H4 (cell line): ENCODE measurements at regions not wholly inside any gene's neighbourhood (a gene's known extent, or its start where the extent isn't known, plus 50 kb on each side); places are given as distances from the start of the nearest gene placed in this dataset.
A peak's percentile ranks its signal among the peaks of the same experiment; 100 is the strongest.
"Not testable (repeated sequence)": the region's sequence is repeated elsewhere in the genome, so short reads cannot be mapped to it uniquely, and the experiment has no call there.

ENCODE experiments used
- DNase-seq: peaks from one replicate; pipeline ENCODE4 v3.0.0-alpha.2; 2015; ENCODE audit warnings: low spot score

DNA sequence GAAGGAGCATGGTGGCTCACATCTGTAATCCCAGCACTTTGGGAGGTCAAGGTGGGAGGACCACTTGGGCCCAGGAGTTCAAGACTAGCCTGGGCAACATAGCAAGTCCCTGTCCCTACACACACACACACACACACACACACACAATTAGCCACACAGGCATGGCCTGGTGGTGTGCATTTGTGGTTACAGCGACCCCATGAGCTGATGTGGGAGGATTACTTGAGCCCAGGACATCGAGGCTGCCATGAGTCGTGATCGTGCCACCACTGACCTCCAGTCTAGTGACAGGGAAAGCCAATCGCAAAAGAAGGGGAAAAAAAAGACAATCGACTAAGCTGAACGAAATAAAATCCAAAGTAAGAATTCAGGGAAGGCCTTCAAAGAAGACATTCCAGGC is 67.9 kb downstream of the TBX3 start:
- no peak for DNase-seq

DNA sequence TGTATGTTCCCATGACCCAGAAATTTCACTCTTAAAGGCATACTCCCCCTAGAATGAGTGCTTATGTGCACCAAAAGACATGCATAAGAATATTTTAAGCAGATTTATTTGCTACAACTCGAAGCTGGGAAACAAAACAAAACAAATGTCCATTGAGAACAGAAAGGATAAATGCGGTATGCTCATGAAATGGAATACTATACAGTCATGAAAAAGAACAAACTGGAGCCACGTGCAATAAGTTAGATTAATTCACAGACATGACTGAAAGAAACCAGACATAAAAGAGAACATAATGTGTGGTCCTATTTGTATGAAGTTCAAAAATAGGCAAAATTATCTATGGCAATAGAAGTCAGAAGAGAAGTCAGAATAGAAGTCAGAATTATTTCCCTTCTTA is 69.9 kb downstream of the TBX3 start:
- no peak for DNase-seq

DNA sequence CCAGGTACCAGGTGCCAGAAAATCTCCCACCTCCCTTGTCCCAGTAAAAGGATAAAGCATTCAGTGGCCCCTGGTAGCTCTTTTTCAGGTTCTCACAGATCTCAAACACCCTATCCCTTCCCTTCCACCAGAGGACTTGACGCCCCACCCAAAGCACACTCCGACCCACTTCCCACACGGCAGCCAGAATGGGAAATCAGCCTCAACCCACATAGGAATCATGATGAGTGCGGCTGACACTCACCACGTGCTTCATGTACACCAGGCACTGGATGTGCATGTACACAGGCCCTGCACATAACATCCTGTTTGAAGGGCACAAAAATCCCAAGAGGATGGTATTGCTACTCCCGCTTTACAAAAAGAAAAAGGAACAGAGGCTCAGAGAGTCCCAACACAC is 71.9 kb downstream of the TBX3 start:
- no peak for DNase-seq

DNA sequence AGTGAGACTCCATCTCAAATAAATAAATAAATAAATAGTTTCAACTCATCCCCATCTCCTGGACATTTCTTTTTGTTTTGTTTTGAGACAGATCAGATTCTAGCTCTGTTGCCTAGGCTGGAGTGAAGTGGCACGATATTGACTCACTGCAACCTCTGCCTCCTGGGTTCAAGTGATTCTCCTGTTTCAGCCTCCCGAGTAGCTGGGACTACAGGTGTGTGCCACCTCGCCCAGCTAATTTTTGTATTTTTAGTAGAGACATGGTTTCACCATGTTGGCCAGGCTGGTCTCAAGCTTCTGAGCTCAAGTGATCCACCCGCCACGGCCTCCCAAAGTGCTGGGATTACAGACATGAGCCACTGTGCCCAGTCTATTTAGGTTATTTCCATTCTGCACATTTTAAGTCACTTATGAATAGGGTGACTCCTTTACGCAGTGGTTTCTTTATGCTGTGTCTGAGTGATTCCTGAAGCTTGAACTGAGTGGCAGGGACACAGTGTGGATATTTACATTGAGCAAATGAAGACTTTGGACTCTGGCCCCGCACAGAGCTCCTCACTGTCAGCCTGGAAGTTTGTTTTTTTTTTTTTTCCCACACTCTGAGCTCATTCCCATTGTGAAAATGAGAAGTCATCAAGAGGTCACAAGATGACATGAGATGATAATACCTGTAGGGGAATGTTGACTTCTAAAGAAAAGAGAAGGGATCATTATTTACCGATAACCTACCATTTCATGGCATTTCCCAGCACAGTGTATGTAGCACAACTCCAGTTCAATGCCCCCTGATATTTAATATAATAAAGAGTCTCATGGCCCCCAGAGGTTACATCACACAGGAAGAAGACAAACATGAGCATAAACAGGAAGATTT is 72.6 kb downstream of the TBX3 start:
- no peak for DNase-seq

DNA sequence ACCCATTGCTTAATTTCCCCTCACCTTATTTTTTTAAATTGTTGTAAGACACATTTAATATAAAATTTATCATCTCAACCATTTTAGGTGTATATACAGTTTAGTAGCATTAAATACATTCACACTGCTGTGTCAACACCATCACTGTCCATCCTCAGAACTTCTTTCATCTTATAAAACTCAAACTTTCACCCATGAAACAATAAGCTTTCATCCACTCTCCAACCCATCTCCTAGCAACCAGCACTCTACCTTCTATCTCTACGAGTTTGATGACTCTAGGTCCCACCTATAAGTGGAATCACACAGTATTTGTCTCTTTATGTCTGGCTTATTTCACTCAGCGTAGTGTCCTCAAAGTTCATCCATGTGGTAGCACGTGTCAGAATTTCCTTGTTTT is 75.5 kb downstream of the TBX3 start:
- DNase-seq, result no peak

DNA sequence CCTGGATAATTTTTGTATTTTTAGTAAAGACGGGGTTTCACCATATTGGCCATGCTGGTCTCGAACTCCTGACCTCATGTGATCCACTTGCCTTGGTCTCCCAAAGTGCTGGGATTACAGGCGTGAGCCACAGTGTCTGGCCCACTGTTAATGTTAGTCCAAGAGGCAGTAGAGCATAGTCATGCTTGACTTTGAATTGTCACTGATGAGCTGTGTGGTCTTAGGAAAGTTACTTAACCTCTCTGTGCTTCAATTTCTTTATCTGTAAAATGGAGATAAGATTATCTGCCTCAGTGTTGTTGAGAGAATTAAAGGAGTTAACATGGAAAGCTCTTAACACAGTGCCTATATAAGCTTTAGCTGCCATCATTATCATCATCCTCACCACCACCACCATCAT is 78.1 kb downstream of the TBX3 start:
- DNase-seq, result no peak

DNA sequence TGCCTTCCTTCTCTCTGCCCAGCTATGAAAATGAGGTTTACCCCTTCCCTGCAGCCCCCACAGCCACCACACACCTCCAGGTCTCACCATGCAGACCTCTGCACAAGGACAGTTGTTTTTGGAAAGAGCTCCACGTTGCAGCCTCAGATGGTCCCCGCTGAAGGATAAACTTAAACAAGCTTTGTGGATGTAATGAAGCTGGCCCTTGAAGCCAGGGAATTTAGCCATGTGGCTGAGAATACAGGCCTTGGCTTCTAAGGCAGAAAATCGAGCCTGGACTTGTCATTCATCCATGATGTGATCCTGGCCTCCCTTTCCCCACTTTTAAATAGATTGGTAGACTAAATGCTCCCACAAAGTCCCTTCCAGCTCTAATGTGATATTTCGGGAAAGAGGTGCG is 79.4 kb downstream of the TBX3 start:
- DNase-seq, result no peak

DNA sequence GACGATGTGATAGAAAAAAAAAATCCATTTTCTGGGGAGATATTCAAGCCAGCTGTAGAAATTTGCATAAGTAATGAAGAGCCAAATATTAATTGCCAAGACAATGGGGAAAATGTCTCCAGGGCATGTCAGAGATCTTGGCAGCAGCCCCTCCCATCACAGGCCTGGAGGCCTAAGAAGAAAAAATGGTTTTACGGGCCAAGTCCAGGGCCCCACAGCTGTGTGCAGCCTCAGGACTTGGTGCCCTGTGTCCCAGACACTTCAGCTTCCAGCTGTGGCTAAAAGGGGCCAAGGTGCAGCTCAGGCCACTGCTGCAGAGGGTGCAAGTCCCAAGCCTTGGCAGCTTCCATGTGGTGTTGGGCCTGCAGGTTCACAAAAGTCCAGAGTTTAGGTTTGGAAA is 83.4 kb downstream of the TBX3 start:
- DNase-seq, result not testable (repeated sequence)

DNA sequence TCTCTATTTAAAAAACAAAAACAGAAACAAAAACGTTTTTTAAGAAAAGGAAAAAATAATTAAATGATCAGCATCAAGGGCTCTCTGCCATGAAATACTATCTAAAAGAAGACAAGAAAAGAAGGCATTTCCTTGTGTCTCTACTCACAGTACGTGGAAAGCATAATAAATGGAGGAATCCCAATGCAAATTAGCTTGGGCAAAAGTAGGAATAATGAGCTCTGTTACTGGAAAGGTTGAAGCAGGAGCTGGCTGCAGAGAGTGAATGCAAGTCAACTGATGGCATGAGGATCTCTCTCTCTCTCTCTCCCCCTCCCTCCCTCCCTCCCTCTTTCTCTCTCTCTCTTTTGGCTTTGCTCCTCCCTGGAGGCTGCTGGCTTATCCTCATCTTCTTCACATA is 85.9 kb downstream of the TBX3 start:
- DNase-seq, result no peak

DNA sequence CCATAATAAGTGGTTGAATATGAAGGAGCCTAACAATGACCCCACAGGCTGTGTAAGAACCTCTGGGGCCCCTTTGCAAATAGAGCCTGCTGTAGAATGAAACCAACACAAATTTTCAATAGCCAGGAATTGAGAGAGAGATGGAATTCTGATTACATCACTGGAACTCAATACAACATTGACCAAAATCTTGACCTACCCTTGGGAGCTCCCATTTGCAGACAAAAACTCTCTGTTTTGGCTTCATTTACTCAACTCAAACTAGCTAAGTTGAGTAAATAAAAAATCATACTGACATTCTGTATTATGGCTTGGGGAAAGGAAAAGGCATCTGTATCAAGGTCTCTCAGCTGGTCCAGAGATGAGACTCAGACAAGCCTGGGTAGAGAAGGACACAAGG is 91.0 kb downstream of the TBX3 start:
- DNase-seq, result no peak

DNA sequence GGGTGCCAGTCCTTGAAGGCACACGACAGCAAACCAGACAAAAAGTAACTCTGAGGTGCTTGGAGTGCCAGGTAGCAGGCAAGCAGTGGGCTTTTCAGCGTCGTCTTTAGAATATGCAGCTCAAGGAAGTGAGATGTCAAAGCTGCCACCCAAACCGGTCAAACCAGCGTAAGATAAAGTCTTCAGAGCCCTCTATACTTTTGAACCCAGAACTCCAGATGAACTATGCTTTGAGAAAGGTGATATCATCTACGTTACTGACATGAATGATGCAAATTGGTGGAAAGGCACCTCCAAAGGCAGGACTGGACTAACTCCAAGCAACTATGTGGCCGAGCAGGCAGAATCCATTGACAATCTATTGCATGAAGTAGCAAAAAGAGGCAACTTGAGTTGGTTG is 95.9 kb downstream of the TBX3 start:
- no peak for DNase-seq

DNA sequence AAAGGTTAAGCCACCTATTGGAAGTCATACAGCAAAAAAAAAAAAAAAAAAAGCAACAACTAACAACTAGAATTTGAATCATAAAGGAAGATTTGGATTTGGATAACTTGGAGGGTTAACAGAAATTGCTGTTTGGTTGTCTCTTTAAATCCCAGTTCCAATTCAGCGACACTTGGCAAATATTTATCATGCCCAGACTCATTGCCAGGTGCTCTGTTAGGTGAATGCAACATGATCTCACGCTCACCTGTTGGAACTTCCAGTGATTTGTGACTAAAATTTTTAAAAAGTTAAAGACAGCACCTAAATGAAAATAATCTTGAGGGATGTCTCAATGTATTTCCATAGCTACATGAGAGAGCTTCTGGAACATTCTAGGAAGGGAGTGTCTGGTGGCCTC is 103.7 kb downstream of the TBX3 start:
- no peak for DNase-seq

DNA sequence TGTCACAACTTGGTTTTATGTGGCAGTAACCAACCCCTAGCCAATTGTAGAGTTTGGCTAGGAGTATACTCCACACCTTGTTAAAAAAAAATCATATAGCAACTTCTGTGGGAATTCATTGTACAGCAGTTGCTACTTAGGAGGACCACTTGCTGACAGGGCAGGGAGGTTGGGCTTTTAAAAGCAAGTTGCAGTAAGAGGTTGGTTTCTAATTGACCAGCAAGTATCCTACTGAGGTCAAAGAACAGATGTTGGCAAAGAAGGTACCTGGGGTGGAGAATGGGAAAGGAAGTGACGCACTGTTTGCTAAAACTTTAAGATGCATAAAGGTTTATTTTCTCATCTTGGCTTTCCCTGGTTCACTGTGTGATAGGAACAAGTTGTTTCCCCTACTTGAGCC is 104.6 kb downstream of the TBX3 start:
- DNase-seq, result no peak

DNA sequence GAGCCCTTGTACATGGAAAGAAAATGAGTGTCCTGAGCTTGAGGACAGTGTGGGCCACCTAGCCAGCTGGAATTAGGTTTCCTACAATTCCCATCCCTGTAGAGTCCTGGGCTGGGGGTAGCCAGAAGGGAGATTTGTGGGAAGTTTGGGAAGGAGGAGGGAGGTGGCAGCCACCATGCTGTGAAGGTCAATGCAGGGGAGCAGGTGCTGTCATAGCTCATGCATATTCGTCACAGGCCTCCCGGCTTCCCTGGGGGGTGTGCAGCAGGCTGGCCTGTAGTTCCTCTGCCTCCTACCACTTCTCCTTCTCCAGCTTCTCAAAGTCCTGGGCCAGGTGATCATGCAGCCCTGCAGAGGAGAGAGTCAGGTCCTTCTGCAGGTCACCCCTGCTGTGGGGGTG is 121.3 kb downstream of the TBX3 start:
- no peak for DNase-seq

DNA sequence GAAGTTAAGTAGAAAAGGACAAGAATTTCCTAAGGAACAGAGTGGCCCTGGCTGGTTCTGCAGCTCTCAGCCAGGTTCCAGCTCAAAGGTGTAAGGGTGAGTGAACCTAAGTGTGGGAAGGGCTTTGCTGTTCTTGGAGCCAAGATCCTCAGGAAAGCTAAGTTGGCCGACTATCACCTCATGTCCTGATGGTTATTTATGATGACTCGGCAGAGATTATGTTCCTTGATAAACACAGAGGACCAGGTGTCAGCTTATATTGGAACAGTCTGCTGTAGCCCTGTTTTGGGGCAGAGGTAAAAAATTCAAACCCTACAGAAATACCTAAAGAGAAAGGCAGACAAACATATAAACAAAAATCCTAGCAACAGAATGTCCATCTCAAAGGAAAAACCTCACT is 128.5 kb downstream of the TBX3 start:
- no peak for DNase-seq

DNA sequence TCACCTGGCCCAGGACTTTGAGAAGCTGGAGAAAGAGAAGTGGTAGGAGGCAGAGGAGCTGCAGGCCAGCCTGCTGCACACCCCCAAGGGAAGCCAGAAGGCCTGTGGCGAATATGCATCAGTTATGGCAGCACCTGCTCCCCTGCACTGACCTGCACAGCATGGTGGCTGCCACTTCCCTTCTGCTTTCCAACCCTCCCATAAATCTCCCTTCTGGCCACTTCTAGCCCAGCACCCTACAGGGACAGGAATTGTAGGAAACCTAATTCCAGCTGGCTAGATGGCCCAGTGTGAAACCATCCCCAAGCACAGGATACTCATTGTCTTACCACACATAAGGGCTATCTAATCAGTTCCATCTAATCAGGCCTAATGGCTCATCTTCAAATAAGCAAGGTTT is 136.3 kb downstream of the TBX3 start:
- DNase-seq, result no peak

DNA sequence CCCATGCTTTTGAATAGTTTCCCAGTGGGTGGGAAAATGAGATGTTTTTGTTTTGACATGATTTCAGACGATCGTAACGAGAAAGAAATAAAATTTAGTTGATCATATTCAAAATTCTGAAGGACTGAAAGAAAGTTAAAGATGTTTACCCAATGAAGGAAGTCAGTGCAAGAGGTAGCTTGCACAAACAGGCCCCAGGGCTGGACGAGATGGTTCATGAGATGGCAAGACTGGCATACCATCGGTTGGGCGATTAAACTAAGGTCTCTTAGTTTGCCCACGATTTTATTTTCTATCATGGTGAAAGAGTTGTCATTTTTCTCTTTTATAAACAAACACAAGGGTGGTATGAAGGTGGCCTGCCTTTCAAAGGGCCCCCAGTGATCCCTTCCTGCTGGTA is 124.5 kb upstream of the TBX5 start:
- no peak for DNase-seq

DNA sequence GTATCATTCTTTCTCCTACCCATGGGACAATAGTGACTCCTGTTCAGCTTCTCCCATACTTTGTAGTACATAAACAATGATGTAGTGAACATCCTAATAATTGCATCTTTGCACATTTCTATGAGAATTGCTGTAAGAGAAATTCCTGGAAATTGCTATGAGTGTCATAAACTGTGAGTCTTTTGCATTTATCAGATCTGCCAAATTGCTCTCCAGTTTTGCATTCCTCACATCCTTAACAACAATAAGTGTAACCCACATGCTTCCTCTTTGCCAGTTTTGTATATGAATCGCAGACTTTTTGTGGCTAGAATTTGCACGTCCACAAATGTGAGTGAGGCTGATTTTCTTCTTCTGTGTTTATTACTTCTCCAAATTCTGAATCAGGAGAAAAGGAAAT is 124.0 kb upstream of the TBX5 start:
- peak; percentile 21 for DNase-seq

DNA sequence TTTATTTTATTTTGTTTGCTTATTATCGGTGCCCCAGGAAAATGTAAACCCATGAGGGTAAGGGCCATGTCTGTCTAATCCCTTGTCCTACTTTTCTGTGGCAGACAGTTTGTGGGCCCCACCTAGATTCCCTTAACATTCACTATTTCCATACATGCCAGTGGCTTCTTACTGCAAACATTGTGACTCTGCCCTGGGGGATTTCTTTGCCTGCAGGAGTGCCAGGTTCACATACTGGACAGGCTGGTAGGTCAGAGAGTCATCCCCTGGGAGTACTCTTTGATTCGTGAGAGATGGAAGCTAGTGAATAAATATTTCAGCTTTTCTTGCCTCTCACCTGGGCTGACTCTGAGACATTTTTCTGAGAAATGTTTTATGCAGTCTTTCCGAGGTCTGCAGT is 122.8 kb upstream of the TBX5 start:
- no peak for DNase-seq

DNA sequence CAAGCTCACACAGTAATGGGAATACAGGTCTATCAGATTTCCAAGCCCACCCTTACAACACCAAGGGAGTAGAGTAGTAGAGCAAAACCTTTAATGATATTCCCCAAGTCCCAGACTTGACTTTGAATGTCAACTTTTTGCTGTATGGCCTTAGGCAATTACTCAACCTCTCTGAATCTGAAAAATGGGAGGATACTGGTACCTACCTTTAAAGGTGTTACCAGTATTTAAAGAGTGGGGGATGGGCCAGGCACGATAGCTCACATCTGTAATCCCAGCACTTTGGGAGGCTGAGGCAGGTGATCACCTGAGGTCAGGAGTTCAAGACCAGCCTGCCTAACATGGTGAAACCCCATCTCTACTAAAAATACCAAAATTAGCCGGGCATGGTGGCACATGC is 115.2 kb upstream of the TBX5 start:
- not testable (repeated sequence) for DNase-seq

DNA sequence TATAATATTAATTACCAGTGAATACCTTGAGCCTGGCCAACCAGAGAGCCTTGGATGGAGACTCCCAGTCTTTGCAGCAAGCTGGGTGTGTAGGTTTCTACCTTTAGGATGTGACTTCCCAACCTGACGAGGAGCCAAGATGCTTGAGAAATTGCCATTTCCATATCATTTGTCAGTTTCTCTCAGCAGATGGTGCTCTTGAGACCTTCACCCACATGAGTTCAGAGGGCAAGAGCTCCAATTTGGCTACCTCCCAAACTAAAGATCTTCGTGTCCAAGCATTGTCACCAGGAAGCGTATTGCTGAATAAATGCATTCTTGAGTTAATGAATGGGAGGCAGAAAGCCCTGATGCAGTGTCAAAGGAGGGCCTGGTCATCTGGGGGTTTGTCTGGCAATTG is 106.4 kb upstream of the TBX5 start:
- no peak for DNase-seq

DNA sequence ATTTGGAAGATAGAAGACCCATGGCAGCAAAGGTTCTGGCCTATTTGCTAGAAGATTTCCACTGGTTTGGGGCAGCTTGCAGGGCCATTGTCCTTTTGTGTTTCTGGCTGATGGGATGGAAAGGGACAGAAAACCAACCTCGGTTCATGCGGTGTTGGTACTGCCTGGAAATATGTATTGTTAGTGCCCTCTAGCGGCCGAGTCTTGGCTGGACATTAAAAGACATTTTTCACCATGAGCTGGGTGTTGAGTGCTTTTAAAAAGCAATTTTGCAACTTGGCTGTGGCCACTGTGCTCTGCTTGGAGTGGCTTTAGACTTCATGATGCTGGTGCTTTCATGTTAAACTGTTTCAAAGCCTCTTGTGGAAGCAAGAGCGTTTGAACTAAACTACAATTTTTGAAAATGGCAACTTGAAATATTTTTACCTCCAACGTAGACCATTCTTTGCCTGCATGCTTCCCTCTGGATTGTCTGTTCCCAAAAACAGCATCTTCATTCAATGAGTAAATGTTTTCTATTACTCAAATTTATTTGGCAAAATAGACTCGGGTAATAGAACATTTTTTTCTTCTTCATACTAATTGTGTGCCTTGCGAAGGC is 102.7 kb upstream of the TBX5 start:
- peak; percentile 65 for DNase-seq

DNA sequence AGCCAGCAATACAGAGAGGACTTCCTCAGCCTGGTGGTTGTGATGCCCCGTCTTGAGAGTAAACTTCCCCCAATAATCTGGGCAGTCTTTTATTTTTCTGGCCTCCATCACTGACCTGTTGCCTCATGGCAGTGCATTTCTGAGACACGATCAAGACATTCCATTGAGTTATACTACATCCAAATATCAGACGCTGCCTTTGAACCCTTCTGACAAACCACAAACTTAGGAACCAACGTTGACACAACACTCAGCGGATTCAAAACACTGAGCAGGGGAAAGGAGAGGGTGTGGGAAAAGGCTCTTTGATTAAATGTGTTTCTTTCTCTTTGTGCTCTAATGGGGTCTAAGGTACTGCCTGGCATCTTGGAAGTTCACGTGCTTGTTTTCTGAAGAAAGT is 100.7 kb upstream of the TBX5 start:
- no peak for DNase-seq

DNA sequence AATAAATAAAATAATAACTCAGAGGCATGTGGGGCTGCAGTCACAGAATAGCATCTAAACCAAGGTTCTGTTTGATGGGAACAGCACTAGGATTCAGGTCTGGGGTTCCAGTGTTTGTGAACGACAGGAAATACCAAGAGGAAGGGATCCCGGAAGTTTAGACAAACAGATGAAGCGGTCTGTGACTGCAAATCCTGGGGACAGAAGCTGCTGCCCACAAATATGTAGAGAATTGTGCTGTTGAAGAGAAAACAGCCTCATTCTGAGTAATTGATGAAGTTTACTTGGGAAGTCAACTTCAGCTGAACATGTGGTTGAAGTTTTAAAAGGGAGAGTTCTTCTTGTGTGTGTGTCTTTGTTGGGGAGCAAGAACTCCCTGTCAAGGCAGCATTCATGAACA is 98.4 kb upstream of the TBX5 start:
- DNase-seq, result peak; percentile 40
